Kidney (tissue), 13 donors: ENCODE measurements at regions not wholly inside any gene's neighbourhood (a gene's known extent, or its start where the extent isn't known, plus 50 kb on each side); places are given as distances from the start of the nearest gene placed in this dataset.

ENCODE experiments used
- DNase-seq, 5 donors: peaks; one replicate each; pipeline ENCODE4 v3.0.0-alpha.2; 2013 to 2020
- FAIRE-seq: peaks from 2 replicates; lab custom pipeline; 2012; peaks lifted over from hg19 to GRCh38; lab: Jason Lieb, UNC
- H3K27ac ChIP-seq, 2 donors: one replicate each; pipeline ENCODE4 v1.7.0; 2013; ENCODE audit warnings: low read depth in 2 of 2, low read length in 2 of 2, inconsistent platforms in 1 of 2
- H3K27me3 ChIP-seq: one replicate; pipeline ENCODE4 v1.7.1; 2013; ENCODE audit warnings: low read length, inconsistent platforms; ENCODE audit not compliant: control insufficient read depth, insufficient read depth
- H3K36me3 ChIP-seq, 3 donors: one replicate each; pipeline versions ENCODE4 v1.7.0 to v1.7.1; 2013; ENCODE audit warnings: low read length in 3 of 3, control low read depth in 1 of 3, inconsistent platforms in 1 of 3; ENCODE audit not compliant: insufficient read depth in 3 of 3, control insufficient read depth in 2 of 3
- H3K4me1 ChIP-seq, 3 donors: one replicate each; pipeline versions ENCODE4 v1.7.0 to v1.7.1; 2013; ENCODE audit warnings: low read length in 3 of 3, inconsistent platforms in 1 of 3, low read depth in 1 of 3; ENCODE audit not compliant: control insufficient read depth in 2 of 3, insufficient read depth in 2 of 3
- H3K4me3 ChIP-seq, 3 donors: one replicate each; pipeline versions ENCODE4 v1.7.0 to v1.8.1; 2013; ENCODE audit warnings: low read length in 3 of 3, control low read depth in 1 of 3, inconsistent platforms in 1 of 3
- H3K9ac ChIP-seq, 3 donors: one replicate each; pipeline versions ENCODE4 v1.7.0 to v1.7.1; 2013; ENCODE audit warnings: low read length in 3 of 3, control low read depth in 1 of 3, inconsistent platforms in 1 of 3
- H3K9me3 ChIP-seq, 3 donors: one replicate each; pipeline versions ENCODE4 v1.7.0 to v1.7.1; 2013; ENCODE audit warnings: low read length in 3 of 3, control low read depth in 1 of 3, inconsistent platforms in 1 of 3; ENCODE audit not compliant: control insufficient read depth in 2 of 3, insufficient read depth in 1 of 3
- intact Hi-C: fragments of 100-400 bp; cut with DNase I; formaldehyde crosslinking; loops from one replicate; pipeline ENCODE4 v1.11.1; 2022
- TF ChIP-seq, protein P1 (sequence below): IDR thresholded peaks from 3 replicates; pipeline ENCODE4 v1.5.1; 2012; ENCODE audit warnings: mild to moderate bottlenecking, moderate library complexity, borderline replicate concordance; ENCODE audit not compliant: insufficient read depth; ENCODE audit errors: extremely low read depth
- donor health status: control.
- donor health status: control.
- donor health status: control.
- donor health status: control.
- donor health status: control.
- donor health status: DM: yes; HTN: yes; CAD: no.
- donor health status: Normal renal cell carcinoma (clear cell type).

DNA sequence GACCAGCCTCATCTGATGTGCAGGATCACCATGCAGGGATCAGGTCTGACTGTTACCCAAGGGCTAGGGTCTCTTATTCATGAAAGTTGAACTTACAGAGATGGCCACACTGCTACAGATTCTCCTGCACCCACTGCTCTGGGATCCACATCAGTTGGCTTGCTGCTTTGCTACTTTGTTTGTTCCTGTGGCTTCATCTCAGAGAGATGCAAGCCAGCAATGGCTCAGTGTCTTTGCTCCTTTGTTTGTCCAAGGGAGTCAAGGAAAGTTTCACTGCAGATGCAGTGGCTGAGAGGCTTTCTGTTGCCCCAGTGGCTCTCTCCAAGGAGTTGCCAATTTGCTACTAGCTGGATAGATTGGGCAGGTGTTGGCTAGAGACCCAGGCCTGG lies 70.3 kb upstream of the UGT2B7 start:
- Histone ChIP-seq H3K27ac (no peak overlapping the region), H3K4me3 (no peak overlapping the region), H3K27me3 (no peaks in the 10 kb centered on the region), H3K9me3 (no peaks in the 10 kb centered on the region), H3K36me3 (no peaks in the 10 kb centered on the region), H3K9ac (no peak overlapping the region), H3K4me1 (no peaks in the 10 kb centered on the region)
- intact Hi-C loops = no loop called here
- no peak for FAIRE-seq
- DNase-seq = no peak
- TF ChIP-seq, protein P1, sequence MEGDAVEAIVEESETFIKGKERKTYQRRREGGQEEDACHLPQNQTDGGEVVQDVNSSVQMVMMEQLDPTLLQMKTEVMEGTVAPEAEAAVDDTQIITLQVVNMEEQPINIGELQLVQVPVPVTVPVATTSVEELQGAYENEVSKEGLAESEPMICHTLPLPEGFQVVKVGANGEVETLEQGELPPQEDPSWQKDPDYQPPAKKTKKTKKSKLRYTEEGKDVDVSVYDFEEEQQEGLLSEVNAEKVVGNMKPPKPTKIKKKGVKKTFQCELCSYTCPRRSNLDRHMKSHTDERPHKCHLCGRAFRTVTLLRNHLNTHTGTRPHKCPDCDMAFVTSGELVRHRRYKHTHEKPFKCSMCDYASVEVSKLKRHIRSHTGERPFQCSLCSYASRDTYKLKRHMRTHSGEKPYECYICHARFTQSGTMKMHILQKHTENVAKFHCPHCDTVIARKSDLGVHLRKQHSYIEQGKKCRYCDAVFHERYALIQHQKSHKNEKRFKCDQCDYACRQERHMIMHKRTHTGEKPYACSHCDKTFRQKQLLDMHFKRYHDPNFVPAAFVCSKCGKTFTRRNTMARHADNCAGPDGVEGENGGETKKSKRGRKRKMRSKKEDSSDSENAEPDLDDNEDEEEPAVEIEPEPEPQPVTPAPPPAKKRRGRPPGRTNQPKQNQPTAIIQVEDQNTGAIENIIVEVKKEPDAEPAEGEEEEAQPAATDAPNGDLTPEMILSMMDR = no peak

DNA sequence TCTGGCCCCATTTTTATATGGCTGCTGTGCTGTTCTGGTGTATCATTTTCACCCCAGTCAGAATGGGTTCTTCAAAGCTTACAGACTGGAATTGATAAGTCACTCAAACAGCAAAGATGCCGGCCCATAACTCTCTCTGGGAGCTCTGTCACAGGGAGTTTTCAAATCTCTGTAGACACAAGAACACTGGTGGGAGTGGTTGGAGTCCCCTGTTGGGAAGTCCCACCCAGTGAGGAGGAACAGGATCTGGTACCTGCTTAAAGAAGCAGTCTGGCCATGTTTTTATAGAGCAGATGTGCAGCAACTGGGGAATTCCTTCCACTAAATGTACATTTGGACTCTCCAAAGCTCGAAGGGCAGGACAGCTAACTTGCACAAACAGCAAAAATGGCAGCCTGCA lies 69.3 kb upstream of the UGT2B7 start:
- no peaks in the 10 kb centered on the region for H3K27me3 ChIP-seq
- DNase-seq (no peak), FAIRE-seq (no peak)
- no peak overlapping the region for H3K4me3 ChIP-seq
- no peaks in the 10 kb centered on the region for H3K36me3 ChIP-seq
- TF ChIP-seq, protein P1 = no peak
- intact Hi-C loops = no loop called here
- no peaks in the 10 kb centered on the region for H3K9me3 ChIP-seq
- H3K27ac ChIP-seq = no peak overlapping the region
- no peak overlapping the region for H3K9ac ChIP-seq
- H3K4me1 ChIP-seq = no peaks in the 10 kb centered on the region

DNA sequence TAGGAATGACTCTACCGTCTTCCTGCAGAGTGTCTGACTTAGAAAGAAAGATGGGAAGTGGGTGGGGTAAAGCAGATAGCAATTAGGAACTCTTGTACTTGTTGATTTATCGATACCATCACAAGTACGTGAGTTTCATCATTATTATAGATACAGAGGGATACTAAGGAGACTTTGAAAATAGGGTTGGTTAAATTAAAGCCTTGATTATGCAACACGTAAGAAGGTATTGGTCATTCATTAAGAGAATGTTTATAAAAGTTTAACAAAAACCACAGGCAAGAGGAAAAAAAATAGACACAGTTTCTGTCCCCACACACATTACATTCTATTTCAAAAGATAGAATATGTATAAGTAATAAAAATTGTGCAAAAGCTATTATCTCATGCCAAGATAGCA lies 65.9 kb upstream of the UGT2B7 start:
- no peaks in the 10 kb centered on the region for H3K9me3 ChIP-seq
- DNase-seq (no peak), FAIRE-seq (no peak)
- H3K27me3 ChIP-seq = no peaks in the 10 kb centered on the region
- no peak overlapping the region for H3K27ac ChIP-seq
- H3K4me1 ChIP-seq = no peaks in the 10 kb centered on the region
- intact Hi-C loops = no loop called here
- no peak overlapping the region for H3K9ac ChIP-seq
- TF ChIP-seq, protein P1 = no peak
- no peaks in the 10 kb centered on the region for H3K36me3 ChIP-seq
- peak overlapping the region in 2 of 3 donors; percentile 0 to 23 for H3K4me3 ChIP-seq
